IMR-90 (cell line): ENCODE measurements at regions not wholly inside any gene's neighbourhood (a gene's known extent, or its start where the extent isn't known, plus 50 kb on each side); places are given as distances from the start of the nearest gene placed in this dataset.

ENCODE experiments used
- ATAC-seq: fragments of 200-7000 bp; cut with Tn5 transposase; 2 replicates; pipeline ENCODE4 v1.9.1; 2020; ENCODE audit warnings: low read depth, mild to moderate bottlenecking, moderate library complexity
- BruUV-seq: library from RNA; stranded (reverse); fragments of 400-500 nt; replicated peaks from 2 replicates; lab custom pipeline; 2021; lab: Mats Ljungman, UMichigan
- CTCF ChIA-PET: fragments of 300-600 bp; formaldehyde crosslinking; extraction: SDS; loops from one replicate; lab custom pipeline; 2021; ENCODE audit warnings: antibody characterized with exemption; lab: Yijun Ruan, JAX
- POLR2A ChIA-PET: fragments of 300-600 bp; sonication (Branson Sonifier 250); formaldehyde crosslinking; loops from one replicate; lab custom pipeline; 2022; ENCODE audit warnings: antibody characterized with exemption; ENCODE audit not compliant: unreplicated experiment; lab: Charles Lee
- DNase-seq: peaks from one replicate; pipeline ENCODE4 v3.0.0; 2013
- H2AFZ ChIP-seq: replicated peaks from 2 replicates; pipeline ENCODE3; 2013; ENCODE audit warnings: low read length, mild to moderate bottlenecking; ENCODE audit not compliant: poor library complexity
- H2AK5ac ChIP-seq: 2 replicates; pipeline ENCODE4 v1.6.1; 2013; ENCODE audit warnings: low read depth, low read length, inconsistent platforms
- H2AK9ac ChIP-seq: replicated peaks from 2 replicates; pipeline ENCODE3; 2013; ENCODE audit warnings: mild to moderate bottlenecking, low read depth, low read length, moderate library complexity; ENCODE audit not compliant: poor library complexity
- H2BK120ac ChIP-seq: 2 replicates; pipeline ENCODE4 v1.6.1; 2013; ENCODE audit warnings: low read depth, low read length, inconsistent platforms
- H2BK15ac ChIP-seq: 3 replicates; pipeline ENCODE4 v1.6.1; 2013; ENCODE audit warnings: low read depth, low read length, inconsistent platforms
- H2BK20ac ChIP-seq: 2 replicates; pipeline ENCODE4 v1.6.1; 2013; ENCODE audit warnings: low read depth, mild to moderate bottlenecking, inconsistent platforms, low read length, moderate library complexity
- H2BK5ac ChIP-seq: 2 replicates; pipeline ENCODE4 v1.6.1; 2013; ENCODE audit warnings: mild to moderate bottlenecking, low read depth, low read length, inconsistent platforms; ENCODE audit not compliant: poor library complexity, severe bottlenecking
- H3K14ac ChIP-seq: replicated peaks from 2 replicates; pipeline ENCODE4 v1.6.1; 2013; ENCODE audit warnings: low read depth, low read length, inconsistent platforms
- H3K18ac ChIP-seq: 2 replicates; pipeline ENCODE4 v1.6.1; 2013; ENCODE audit warnings: low read depth, low read length, control low read depth
- H3K23ac ChIP-seq: 2 replicates; pipeline ENCODE4 v1.6.1; 2013; ENCODE audit warnings: low read depth, low read length, inconsistent platforms
- H3K27ac ChIP-seq: 2 replicates; pipeline ENCODE4 v1.5.1; 2013; ENCODE audit warnings: mild to moderate bottlenecking, control low read depth, low read length; ENCODE audit not compliant: insufficient read depth
- H3K27me3 ChIP-seq: 2 replicates; pipeline ENCODE4 v1.6.1; 2013; ENCODE audit warnings: low read length; ENCODE audit not compliant: control insufficient read depth, insufficient read depth
- H3K36me3 ChIP-seq: 2 replicates; pipeline ENCODE4 v1.6.1; 2013; ENCODE audit warnings: low read length, mixed read lengths; ENCODE audit not compliant: control insufficient read depth, insufficient read depth
- H3K4ac ChIP-seq: 2 replicates; pipeline ENCODE4 v1.6.1; 2013; ENCODE audit warnings: low read depth, low read length, inconsistent platforms
- H3K4me1 ChIP-seq: 2 replicates; pipeline ENCODE4 v1.6.1; 2013; ENCODE audit warnings: low read length, mixed read lengths; ENCODE audit not compliant: control insufficient read depth, insufficient read depth
- H3K4me2 ChIP-seq: 2 replicates; pipeline ENCODE4 v1.6.1; 2013; ENCODE audit warnings: low read depth, mild to moderate bottlenecking, control low read depth, low read length, moderate library complexity
- H3K4me3 ChIP-seq: 2 replicates; pipeline ENCODE4 v1.5.1; 2013; ENCODE audit warnings: low read depth, mild to moderate bottlenecking, control low read depth, low read length, moderate library complexity; ENCODE audit not compliant: insufficient read depth
- H3K56ac ChIP-seq: 2 replicates; pipeline ENCODE4 v1.6.1; 2013; ENCODE audit warnings: low read length, inconsistent platforms; ENCODE audit not compliant: insufficient read depth; ENCODE audit errors: extremely low read depth
- H3K79me1 ChIP-seq, 2 experiments: 2 replicates each; pipeline ENCODE4 v1.6.1; 2013; ENCODE audit warnings: low read length in 2 of 2, inconsistent platforms in 1 of 2, low read depth in 1 of 2
- H3K9ac ChIP-seq: 2 replicates; pipeline ENCODE4 v1.6.1; 2013; ENCODE audit warnings: low read depth, low read length, control low read depth
- H3K9me1 ChIP-seq: 2 replicates; pipeline ENCODE4 v1.6.1; 2013; ENCODE audit warnings: low read length, inconsistent platforms; ENCODE audit not compliant: insufficient read depth
- H3K9me3 ChIP-seq: 2 replicates; pipeline ENCODE4 v1.6.1; 2013; ENCODE audit warnings: low read length; ENCODE audit not compliant: control insufficient read depth, insufficient read depth
- H4K20me1 ChIP-seq: 2 replicates; pipeline ENCODE4 v1.6.1; 2013; ENCODE audit warnings: low read length, inconsistent platforms; ENCODE audit not compliant: insufficient read depth
- H4K5ac ChIP-seq: 2 replicates; pipeline ENCODE4 v1.6.1; 2013; ENCODE audit warnings: mild to moderate bottlenecking, low read depth, low read length, control low read depth
- H4K8ac ChIP-seq, 2 experiments: 2 replicates each; pipeline ENCODE4 v1.6.1; 2013; ENCODE audit warnings: low read depth in 2 of 2, low read length in 2 of 2, control low read depth in 1 of 2, inconsistent platforms in 1 of 2
- H4K91ac ChIP-seq: 2 replicates; pipeline ENCODE4 v1.6.1; 2013; ENCODE audit warnings: low read depth, low read length, inconsistent platforms; ENCODE audit not compliant: insufficient read depth
- CEBPB ChIP-seq: IDR thresholded peaks from 2 replicates; pipeline ENCODE4 v1.6.1; 2012; ENCODE audit warnings: low read depth, low read length, improper control_type of control experiment
- CHD1 ChIP-seq: IDR thresholded peaks from 2 replicates; pipeline ENCODE4 v1.6.1; 2012; ENCODE audit warnings: low read depth, low read length, improper control_type of control experiment
- ELK1 ChIP-seq: fragments of 150-350 bp; IDR thresholded peaks from 2 replicates; pipeline ENCODE4 v1.6.1; 2016; ENCODE audit warnings: low read depth, mild to moderate bottlenecking, low read length, moderate library complexity, borderline replicate concordance
- MAZ ChIP-seq: IDR thresholded peaks from 2 replicates; pipeline ENCODE4 v1.6.1; 2012; ENCODE audit warnings: low read depth, mild to moderate bottlenecking, low read length, improper control_type of control experiment, moderate library complexity, borderline replicate concordance
- RFX5 ChIP-seq: IDR thresholded peaks from 2 replicates; pipeline ENCODE4 v1.8.0; 2012; ENCODE audit warnings: low read depth, mild to moderate bottlenecking, low read length, moderate library complexity
- SMC3 ChIP-seq: fragments of 150-350 bp; IDR thresholded peaks from 2 replicates; pipeline ENCODE4 v1.6.1; 2016; ENCODE audit warnings: low read depth, mild to moderate bottlenecking, antibody characterized with exemption, low read length, moderate library complexity
- USF2 ChIP-seq: fragments of 150-350 bp; IDR thresholded peaks from 2 replicates; pipeline ENCODE4 v1.6.1; 2017; ENCODE audit warnings: mild to moderate bottlenecking, antibody characterized with exemption, low read length, low read depth
- WGBS, 2 experiments: methylation state at CpG; one replicate each; pipeline versions ENCODE4 v1.1.5 to v1.1.7; 2013; ENCODE audit warnings: missing lambda C conversion rate in 2 of 2; ENCODE audit not compliant: insufficient read length in 1 of 2; ENCODE audit errors: extremely low coverage in 2 of 2; 5-methylcytosine and 5-hydroxymethylcytosine counted together
- dilution Hi-C: fragments of 300-500 bp; cut with HindIII; formaldehyde crosslinking; loops from one replicate; pipeline ENCODE4 v1.14.3; 2018; ENCODE audit warnings: low sequenced_read_pairs; ENCODE audit not compliant: unreplicated experiment
- in situ Hi-C: fragments of 300-500 bp; cut with MboI; formaldehyde crosslinking; loops from 3 replicates; pipeline ENCODE4 v1.14.3; 2019; ENCODE audit warnings: low sequenced_read_pairs, inconsistent platforms, mixed read lengths
- intact Hi-C: fragments of 100-400 bp; cut with micrococcal nuclease; formaldehyde crosslinking; loops from 2 replicates; pipeline ENCODE4 v1.10.0; 2022
- TF ChIP-seq, protein P1 (sequence below): conservative IDR thresholded peaks from 2 replicates; pipeline ENCODE4 v1.5.1; 2012; ENCODE audit warnings: mild to moderate bottlenecking, low read depth, low read length, improper control_type of control experiment

- H3K4me2 ChIP-seq, result no peak overlapping the region
- H2AK5ac ChIP-seq, result no peak overlapping the region
- 37% methylated on average over 3 of the region's 11 CpGs; no CpG with 5 or more reads in 1 of the 2 experiments for WGBS, 2 experiments
- H3K14ac ChIP-seq, result no peak overlapping the region
- no peaks in the 10 kb centered on the region; the same call in 1 of the 2 replicates for H3K27me3 ChIP-seq
- H2BK15ac ChIP-seq, result no peak overlapping the region
- H3K23ac ChIP-seq, result no peak overlapping the region
- no peak for ATAC-seq
- no peaks in the 10 kb centered on the region for H4K20me1 ChIP-seq
- no peak overlapping the region for H4K91ac ChIP-seq
- dilution Hi-C loops, result no loop called here
- ChIA-PET CTCF (no interaction called here), POLR2A (no interaction called here)
- H3K9ac ChIP-seq, result no peak overlapping the region
- no peak overlapping the region for H4K5ac ChIP-seq
- no peak overlapping the region for H2AFZ ChIP-seq
- H3K4me3 ChIP-seq, result no peak overlapping the region
- no peak overlapping the region for H3K4ac ChIP-seq
- no peak for DNase-seq
- H3K9me1 ChIP-seq, result no peaks in the 10 kb centered on the region
- no peak overlapping the region for H2BK5ac ChIP-seq
- peaks cover 12% of the 10 kb centered on the region for H3K9me3 ChIP-seq
- H4K8ac ChIP-seq, result no peak overlapping the region
- H3K79me1 ChIP-seq, result no peaks in the 10 kb centered on the region
- no peak overlapping the region for H3K18ac ChIP-seq
- no peak overlapping the region for H2BK20ac ChIP-seq
- H3K56ac ChIP-seq, result no peak overlapping the region
- no peak overlapping the region for H3K27ac ChIP-seq
- BruUV-seq, result no TSS peak
- TF ChIP-seq CEBPB, result no peak
- TF ChIP-seq ELK1, result no peak
- TF ChIP-seq CHD1, result no peak
- TF ChIP-seq SMC3, result no peak
- TF ChIP-seq, protein P1, sequence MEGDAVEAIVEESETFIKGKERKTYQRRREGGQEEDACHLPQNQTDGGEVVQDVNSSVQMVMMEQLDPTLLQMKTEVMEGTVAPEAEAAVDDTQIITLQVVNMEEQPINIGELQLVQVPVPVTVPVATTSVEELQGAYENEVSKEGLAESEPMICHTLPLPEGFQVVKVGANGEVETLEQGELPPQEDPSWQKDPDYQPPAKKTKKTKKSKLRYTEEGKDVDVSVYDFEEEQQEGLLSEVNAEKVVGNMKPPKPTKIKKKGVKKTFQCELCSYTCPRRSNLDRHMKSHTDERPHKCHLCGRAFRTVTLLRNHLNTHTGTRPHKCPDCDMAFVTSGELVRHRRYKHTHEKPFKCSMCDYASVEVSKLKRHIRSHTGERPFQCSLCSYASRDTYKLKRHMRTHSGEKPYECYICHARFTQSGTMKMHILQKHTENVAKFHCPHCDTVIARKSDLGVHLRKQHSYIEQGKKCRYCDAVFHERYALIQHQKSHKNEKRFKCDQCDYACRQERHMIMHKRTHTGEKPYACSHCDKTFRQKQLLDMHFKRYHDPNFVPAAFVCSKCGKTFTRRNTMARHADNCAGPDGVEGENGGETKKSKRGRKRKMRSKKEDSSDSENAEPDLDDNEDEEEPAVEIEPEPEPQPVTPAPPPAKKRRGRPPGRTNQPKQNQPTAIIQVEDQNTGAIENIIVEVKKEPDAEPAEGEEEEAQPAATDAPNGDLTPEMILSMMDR, result no peak
- TF ChIP-seq RFX5, result no peak
- no peak for TF ChIP-seq USF2
- no peak for TF ChIP-seq MAZ
- H3K36me3 ChIP-seq, result no peaks in the 10 kb centered on the region
- no peaks in the 10 kb centered on the region for H3K4me1 ChIP-seq
- H2AK9ac ChIP-seq, result no peak overlapping the region
- no peak overlapping the region for H2BK120ac ChIP-seq
- intact Hi-C loops, result no loop called here
- in situ Hi-C loops, result loop anchor here (25.0 kb wide), 1 partner anchor 91 kb away; no protein-coding TSS in a partner anchor
These were observed 317.8 kb upstream of the SULF2 start for GRCh38 chr20:48102931-48103660.
